ENCODE measurements at regions not wholly inside any gene's neighbourhood (a gene's known extent, or its start where the extent isn't known, plus 50 kb on each side); places are given as distances from the start of the nearest gene placed in this dataset.

DNA sequence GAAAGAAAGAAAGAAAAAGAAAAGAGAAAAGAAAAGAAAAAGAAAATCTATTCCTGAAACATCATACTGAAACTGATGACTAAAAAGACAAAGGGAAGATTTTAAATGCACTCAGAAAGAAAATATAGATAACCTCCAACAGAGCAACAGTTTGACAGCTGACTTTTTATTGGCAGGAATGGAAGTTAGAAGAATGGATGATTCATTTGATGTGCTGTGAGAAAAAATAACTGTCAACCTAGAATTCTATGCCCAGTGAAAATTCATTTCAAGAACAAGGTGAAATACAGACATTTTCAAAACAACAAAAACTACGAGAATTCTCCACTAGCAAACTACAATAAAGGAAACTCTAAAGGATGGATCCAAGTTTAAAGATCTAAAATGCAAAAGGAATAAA lies 50.5 kb upstream of the HSPA12A start:
- DNase-seq (ENCODE audit: low read depth in 2 of 2) = no peak

- DNase-seq (ENCODE audit: low read depth in 2 of 2) = no peak
Observed at GRCh38 chr10:116796469-116796868, 52.8 kb upstream of the ENO4 start.

DNA sequence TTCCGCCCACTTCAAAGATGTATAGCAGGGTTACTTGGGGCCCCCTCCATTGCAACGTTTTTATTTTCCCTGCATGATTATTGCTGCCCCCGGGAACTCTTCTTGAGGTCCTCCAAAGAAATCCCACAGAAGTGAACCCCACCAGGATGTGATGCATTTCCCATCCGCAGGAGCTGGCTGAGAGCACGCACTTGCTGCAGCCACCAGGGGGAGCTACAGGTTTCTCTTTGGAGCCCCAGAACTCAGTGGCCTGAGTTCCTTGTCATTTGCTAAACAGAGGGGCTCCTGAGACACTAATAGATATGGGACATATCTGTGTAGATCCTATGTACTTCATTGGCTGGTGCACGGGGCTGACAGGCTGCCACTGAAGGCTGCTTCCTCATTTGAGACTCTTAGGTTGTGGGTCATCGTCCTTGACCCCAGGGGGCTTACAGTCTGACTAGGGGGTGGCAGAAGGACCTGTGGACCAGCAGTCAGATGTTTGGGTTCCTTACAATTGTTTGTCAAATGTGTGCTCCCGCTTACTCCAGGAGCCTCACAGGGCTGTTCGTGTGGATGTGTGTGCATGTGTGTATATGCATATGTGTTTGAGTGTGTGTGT lies 52.3 kb upstream of the ENO4 start:
- peak; percentile 37 to 45 for DNase-seq (ENCODE audit: low read depth in 2 of 2)

GRCh38 chr10:116798859-116799258 lies 50.4 kb upstream of the ENO4 start:
- no peak for DNase-seq (ENCODE audit: low read depth in 2 of 2)

All from fibroblast of skin of left quadriceps (primary cell).